ENCODE measurements at regions not wholly inside any gene's neighbourhood (a gene's known extent, or its start where the extent isn't known, plus 50 kb on each side); places are given as distances from the start of the nearest gene placed in this dataset.

DNA sequence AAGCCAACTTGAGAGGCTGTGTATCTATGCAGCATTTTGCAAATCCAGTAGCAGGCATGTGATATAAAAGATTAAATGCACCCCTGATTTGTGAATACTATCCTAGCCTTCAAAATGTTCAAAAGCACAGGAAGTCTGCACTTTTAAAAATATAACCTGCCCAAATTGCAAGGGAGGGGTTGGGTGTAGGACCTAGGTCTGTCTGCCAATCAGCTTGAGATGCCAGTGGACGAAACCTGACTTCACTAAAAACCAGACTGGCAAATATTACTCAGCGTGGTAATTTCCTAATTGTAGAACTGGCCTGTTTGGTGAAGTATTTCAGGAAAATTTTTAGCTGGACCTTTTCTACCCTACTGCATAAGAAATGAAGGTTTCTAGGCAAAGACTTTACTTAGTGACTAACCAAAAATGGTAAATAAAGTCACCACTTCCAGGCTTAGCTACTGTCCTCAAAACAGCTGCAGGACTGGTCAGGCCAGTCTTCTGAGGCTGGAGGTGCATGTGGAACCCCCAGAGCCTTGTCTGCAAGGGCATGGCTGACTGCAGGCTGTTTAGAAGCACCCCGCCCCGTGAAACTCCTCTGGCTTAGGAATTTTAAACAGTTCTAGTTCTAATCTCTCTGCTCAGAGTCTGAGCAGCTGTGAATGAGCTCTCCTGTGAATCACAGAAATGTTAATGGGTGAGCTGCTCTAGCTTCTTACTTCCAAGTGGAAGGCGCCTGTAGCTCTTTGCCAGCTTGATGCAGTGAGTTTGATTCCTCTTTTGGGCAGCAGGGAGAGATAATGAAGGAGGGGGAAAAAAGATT is 104.4 kb upstream of the ESR1 start:
- DNase-seq: no peak

DNA sequence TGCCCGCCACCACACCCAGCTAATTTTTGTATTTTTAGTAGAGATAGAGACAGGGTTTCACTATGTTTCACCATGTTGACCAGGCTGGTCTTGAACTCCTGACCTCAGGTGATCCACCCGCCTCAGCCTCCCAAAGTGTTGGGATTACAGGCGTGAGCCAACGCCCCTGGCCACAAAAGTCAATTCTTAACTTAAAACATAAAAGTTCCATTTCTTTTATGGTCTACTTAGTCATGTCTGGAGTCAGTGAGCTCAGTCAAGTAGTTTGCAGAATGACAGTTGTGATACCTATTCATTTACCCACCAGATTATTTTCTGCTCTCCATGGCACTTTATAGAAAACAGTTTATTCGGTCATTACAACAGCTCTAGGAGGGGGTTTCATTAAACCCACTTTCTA is 103.1 kb upstream of the ESR1 start:
- no peak for DNase-seq

DNA sequence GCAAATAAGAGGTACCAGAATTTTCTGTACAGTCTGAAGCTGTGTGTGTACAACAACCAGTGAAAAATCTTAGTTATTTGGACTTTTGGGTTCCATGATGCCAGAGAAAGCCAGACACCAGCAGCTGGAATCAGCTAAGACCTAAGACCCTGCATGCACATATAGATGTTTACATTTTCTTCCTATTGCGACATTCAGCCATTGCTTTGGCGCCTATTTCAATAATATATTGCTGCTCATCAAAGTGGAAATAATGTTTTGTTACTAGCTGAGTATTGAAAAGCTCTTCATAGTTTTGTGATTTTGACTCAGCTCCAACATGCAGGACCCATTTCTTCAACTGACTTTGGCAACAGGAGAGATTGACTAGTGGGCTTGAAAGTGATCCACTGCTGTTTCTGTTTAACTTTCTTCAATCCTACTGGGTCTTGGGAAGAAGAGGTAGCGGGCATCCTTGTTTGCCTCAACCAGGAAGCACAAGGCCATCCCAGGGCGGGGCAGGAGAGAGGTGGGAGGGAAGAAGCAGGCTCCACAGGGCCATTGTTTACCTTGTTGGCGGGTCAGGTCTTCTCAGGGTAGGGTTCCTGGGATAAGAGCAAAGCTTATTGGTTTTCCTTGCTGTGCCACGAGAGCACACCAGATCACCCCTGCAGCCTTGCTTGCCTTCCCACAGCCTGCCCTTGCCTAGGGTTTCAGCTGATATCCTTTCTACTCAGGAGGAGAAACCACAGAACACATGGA is 101.3 kb upstream of the ESR1 start:
- DNase-seq: no peak

DNA sequence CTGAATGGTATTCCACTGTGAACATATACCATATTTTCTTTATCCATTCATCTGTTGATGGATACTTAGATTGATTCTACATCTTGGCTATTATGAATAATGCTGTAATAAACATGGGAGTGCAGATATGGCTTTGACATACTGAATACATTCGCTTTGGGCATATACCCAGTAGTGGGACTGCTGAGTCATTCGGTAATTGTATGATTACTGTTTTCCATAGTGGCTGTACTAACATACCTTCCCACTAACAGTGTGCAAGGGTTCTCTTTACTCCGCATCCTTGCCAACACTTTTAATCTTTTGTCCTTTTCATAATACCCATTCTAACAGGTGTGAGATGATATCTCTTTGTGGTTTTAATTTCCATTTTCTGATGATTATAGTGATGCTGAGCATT is 98.2 kb upstream of the ESR1 start:
- DNase-seq: no peak

DNA sequence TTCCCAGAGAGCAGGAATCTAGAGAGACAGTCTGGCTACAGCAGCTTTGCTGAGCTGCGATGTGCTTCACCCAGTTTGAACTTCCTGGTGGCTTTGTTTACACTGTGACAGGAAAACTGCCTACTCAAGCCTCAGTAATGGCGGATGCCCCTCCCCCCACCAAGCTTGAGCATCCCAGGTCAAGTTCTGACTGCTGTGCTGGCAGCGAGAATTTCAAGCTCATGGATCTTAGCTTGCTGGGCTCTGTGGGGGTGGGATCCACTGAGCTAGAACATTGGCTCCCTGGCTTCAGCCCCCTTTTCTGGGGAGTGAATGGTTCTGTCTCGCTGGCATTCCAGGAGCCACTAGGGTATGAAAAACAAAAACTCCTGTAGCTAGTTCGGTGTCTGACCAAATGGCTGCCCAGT is 91.0 kb upstream of the ESR1 start:
- DNase-seq: peak; percentile 1

DNA sequence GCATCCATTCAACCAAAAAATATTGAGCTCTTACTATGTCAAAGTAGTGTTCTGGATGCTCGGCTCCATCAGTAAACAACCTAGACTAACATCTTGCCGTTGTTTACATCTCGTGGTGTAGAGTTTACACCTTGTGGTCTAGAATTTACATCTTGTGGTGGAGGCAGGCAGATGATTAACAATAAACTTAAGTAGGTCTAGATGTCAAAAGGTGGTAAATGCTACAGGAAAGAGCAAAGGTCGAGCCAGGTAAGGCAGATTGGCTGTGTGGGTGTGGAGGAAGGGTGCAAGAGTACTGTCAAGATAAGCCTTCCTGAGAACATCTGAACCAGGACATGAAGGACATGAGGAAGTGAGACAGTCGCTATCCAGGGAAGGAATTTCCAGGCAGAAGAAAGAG is 88.4 kb upstream of the ESR1 start:
- DNase-seq: no peak

DNA sequence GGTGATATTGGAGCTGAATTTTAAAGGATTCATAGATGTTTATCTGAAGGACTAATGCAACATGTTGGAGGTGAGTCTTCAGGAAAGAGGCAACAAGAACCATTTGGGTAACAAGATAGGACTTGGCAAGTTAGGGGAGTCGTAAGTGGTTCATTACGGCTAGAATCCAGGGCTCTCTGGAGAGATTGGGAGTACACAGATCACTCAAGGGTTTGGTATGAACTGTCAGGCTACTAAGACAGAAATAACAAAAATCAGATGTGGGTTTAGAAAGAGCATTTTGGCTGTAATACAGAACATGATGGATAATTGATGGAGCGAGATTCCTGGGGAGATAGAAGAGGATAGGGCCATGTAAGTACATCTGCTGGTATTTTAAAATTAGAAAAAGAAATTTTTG is 86.3 kb upstream of the ESR1 start:
- DNase-seq: no peak

DNA sequence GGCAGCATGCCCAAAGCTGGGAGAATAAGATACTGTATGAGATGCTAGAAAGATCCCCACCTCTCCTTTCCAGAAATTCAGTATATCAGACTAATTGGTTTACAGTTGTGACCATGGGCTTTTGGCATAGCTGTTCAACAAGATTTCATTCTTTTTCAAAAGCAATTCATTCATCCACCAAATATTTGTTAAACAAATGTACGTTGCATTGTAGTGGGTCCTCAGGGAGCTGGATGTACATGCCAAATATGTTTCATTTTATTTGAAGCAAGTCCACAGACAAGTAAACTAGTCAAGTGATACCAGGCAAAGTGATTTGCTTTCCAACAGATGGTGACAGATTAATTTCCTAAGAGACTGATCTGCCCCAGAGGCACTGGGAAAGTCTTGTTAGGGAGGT is 85.8 kb upstream of the ESR1 start:
- DNase-seq: no peak

DNA sequence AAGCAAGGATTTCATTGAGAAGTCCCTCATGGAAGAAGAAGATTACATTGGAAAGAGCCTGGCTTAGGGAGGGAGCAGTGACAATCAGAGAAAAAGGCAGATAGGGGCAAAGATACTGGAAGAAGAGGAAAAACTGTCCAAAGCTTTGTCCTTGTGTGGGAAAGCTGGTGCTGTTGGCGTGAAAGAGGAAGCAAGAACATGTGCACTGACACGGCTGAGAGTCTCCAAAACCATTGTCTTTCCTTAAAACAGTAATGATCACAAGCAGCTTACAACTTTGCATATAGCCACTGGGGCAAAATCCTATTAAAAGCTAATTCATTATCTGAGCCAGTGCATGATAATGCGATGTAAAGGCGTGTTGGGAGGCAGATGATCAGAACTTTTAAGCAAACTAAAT is 85.1 kb upstream of the ESR1 start:
- no peak for DNase-seq

DNA sequence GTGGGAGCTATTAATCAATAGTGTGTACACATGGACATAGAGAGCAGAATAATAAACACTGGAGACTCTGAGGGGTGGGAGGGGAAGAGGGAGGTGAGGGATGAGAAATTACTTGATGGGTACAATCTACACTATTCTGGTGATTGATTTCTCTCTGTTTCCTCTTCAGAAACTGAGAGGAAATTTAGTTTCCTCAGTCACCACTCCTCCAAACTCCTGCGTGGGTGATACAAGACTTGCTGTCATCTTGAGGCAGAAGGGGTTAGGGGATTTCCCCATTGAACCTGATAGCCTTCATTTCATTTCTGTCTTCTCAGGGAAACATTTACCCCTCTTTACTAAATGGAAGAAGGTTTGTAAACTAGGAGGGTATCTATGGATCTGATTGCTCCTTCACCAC is 84.3 kb upstream of the ESR1 start:
- no peak for DNase-seq

DNA sequence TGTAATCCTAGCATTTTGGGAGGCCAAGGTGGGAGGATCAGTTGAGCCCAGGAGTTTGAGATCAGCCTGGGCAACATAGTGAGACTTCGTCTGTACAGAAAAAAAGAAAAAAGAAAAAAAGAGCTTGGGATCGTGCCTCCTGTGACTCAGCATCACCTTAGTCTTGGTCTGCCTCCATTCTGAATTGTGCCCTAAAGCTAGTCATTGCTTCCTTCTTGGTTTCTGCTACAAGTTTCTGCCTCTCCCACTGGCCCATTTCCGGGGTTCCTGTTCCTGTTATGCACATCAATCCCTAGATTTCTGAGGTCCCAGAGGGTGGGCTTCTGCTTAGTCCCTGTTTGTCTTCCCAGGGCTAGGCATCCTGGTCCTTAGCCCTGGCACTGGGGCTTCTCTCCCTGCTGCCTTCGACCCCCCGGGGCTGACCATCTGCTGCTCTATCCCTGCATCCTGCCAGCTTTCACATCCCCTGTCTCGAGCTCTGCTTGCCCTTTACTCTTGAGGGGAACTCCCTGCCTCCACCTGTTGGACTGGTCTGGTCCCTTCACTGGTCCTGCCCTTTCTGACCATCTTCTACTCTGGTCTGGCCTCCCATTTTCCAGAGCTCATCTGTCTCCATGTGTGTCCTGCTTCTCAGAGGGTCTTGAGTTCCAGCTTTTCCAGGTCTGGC is 77.5 kb upstream of the ESR1 start:
- no peak for DNase-seq

DNA sequence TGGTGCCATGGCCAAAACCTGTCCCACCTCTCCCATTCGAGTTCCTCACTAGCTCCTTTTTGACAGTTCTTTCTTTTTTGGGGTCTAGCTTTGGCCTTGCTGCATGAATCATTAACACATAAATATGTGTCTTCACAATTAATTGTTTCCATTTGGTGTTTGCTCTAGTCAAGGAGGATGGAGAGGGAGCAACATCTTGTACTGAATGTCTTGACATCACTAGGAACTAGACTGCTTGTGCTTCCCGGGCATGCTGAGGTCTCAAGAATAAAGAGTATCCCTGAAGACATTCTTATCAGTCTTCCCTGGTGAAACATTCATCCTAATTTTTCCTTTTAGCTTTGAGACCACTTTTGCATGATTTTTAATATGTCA is 77.0 kb upstream of the ESR1 start:
- no peak for DNase-seq

DNA sequence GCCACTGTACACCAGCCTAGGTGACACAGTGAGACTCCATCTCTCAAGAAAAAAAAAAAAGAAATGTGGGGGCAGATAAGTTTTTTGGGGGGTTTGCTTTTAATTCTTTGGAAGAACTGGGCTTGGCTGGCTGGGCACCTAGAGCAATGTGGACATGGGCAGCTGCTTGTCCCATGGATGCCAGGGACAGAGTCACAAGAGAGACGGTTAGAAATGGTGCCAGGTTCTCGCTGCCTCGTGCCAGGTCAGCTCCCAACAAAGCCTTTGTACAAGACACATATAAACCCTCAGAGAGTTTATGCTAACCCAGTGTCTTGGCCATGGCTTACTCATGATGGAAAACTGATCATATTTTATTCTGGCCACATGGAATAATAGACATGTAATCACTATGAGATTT is 76.2 kb upstream of the ESR1 start:
- DNase-seq: no peak

DNA sequence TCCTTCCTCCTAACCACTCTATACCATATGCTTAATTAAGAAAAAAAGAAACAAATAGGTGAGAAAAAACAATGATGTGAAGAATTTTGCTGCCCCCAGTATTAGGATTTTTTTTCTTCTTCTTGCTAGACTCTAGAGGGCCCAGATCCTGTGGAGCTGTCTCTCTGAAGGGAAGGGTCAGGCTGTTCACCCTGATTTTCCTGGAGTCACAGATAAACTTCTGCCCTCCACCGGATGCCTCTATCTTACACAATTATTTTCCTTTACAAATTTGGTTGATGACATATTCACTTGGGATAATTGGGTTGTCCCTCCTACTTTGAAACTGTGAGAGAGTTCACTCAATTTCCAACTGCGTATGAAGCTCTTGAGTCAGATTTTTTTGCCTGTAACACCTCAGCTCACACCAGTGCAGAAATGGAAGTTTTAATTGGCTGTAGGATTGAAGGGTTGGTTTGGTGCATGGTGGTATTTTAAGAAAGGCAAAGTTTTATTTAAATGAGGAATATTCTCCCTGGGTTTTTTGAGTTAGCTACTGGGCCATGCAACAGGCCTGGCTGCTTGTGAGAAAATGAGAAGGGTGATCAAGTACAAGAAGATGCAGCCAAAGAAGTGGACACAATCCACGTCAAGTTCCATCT is 73.7 kb upstream of the ESR1 start:
- no peak for DNase-seq

DNA sequence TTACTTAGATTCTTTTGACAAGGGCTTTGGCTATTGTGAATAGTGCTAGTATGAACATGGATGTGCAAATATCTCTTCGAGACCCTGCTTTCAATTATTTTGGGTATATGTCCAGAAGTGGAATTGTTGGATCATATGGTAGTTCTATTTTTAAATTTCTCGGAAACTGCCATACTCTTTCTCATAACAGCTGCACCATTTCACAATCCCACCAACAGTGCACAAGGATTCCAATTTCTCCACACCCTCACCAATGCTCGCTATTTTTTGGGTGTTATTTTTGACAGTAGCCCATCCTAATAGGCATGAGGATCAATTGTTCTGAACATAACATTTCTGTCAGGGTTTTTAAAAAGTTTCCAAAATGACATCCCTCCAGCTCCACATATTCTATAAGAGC is 69.2 kb upstream of the ESR1 start:
- no peak for DNase-seq

DNA sequence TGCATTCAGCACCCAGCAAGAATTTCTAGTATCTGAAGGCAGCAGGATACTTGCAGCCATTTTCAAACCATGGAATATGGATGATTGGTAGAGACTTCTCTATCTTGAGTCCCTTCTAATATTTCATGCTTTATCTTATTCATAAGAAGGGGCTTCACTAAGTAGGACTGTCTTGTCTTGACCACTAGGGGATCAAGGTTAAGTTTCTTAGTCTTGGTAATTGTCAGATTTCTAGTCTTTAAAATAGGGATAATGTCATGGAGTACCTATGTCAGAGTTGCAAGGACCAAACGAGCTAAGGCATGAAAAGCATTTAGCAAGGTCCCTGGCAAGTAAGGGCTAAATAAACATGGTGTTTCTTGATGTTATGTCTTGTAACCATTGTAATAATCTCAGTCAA is 68.5 kb upstream of the ESR1 start:
- DNase-seq: no peak

DNA sequence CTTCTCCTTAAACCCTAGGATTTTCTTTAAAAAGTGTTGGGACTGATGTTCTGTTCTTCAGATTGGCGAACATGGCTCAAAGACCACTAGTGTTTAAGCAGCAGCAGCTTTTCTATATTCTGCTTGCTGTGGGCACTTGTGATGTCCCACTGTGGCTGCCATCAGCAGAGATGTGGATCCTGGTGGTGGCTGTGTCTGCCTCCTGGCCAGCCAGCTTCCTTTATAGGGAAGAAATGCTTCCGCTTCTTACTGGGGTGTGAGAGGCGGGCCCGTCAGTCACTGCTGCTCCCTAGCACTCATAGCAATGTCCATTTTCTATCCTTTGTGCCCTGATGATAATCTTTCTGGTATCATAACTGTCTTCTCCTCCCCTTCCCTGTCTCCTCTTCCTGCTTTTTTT is 66.7 kb upstream of the ESR1 start:
- DNase-seq: no peak

DNA sequence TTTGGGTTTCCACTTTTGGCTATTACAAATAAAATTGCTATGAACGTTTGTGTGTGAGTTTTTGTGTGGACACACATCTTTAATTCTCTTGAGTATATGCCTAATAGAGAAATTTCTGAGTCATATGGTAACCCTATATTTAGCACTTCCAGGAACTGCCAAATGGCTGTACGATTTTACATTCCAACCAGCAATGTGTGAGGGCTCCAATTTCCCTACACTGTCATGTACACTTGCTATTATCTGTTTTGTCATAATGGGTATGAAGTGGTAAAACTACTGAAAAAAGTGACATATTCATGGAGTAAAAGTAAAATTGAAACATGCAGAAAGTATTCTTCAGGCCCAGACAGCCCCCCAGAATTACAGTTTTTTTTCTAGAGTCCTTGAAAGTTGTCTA is 59.6 kb upstream of the ESR1 start:
- no peak for DNase-seq

DNA sequence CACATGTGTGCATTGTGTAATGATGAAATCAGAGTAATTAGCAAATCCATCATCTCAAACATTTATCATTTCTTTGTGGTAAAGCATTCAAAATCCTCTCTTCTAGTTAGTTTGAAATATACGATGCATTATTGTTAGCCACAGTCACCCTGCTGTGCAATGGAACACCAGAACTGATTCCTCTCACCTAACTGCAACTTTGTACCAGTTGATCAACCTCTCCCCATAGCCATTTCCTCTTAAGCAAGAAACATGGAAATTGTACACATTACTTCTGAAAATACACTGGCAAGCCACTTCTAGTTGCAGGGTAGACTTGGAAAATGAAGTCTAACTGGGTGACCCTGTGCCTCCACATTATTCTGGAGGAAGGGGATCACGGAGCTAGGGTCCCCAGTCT is 58.1 kb upstream of the ESR1 start:
- no peak for DNase-seq

DNA sequence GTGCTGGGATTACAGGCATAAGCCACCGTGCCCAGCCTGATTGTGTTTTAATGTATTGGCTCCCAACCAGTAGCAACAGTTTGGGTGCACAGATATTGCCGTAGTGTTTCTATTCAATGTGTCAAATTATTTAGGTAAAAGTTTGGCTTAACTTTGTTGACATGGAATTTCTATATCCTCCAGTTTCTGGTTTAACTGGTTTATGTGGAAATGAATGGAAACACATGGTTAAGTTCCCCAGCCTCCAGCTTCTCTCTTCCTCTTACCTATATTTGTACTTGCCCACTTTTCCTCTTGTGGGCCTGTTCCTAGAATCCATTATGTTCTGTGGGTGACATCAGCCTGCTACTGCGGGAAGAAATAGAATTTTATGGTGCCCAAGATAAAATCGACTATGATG is 53.9 kb upstream of the ESR1 start:
- no peak for DNase-seq

DNA sequence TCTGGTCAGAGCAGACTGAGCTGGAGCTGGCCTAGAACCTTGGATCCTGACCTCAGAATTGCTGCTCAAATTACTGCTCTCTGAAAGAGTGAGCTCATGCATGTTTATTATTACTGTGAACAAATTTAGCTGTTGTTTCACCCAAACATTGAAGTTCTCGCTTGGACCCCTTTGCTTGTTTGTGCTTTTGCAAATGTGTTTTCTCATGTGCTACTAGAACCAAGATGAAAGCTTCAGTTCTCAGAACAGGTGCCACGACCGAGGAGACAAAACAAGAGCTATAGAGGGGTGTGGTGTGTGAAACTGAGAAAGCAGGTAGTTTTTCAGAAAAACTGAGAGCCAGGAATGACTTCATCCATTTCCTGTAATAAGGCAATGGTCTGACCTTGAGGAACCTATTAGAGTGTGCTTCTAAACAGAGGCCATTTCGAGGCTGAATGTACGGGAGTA is 50.0 kb upstream of the ESR1 start:
- no peak for DNase-seq

All from COR-L47 (cell line).